ENCODE measurements at regions not wholly inside any gene's neighbourhood (a gene's known extent, or its start where the extent isn't known, plus 50 kb on each side); places are given as distances from the start of the nearest gene placed in this dataset.

DNA sequence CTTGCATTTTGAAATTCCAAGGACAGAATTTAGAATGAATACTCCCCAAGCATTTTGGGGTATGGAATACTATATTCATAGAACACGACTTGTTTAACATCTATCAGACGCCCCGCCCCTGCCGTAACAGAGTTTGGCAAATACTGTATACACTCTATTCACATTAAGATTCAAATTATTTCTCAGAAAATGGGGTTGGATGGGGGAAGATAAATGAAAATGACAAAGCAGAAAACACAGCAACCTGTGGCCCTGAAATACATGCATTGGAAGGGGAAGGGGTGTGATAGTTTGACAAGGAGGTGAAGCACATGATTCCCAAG lies 634.6 kb upstream of the SLC39A10 start:
- no peak overlapping the region for H3K9ac ChIP-seq (ENCODE audit: low read depth, low read length, poor library complexity, severe bottlenecking)
- H2AFZ ChIP-seq (ENCODE audit: low read length) = peak overlapping the region; percentile 35; the same call in 1 of the 2 replicates
- H3K9me3 ChIP-seq (ENCODE audit: insufficient read depth, low read depth, low read length) = no peaks in the 10 kb centered on the region
- no peak for TF ChIP-seq EZH2phosphoT487 (IDR thresholded peaks at IDR 0.05; ENCODE audit: borderline replicate concordance)
- TF ChIP-seq CTCF (conservative IDR thresholded peaks at IDR 0.05; ENCODE audit: low read length) = no peak
- H4K20me1 ChIP-seq (ENCODE audit: insufficient read depth, low read length, poor library complexity, severe bottlenecking) = no peaks in the 10 kb centered on the region
- H3K79me2 ChIP-seq (ENCODE audit: insufficient read depth, low read length) = no peaks in the 10 kb centered on the region
- H3K4me3 ChIP-seq (ENCODE audit: low read length, poor library complexity, severe bottlenecking) = no peak overlapping the region
- H3K4me2 ChIP-seq (ENCODE audit: low read depth, low read length, poor library complexity, severe bottlenecking) = no peak overlapping the region
- no peaks in the 10 kb centered on the region for H3F3A ChIP-seq (ENCODE audit: low read depth)
- no peaks in the 10 kb centered on the region for H3K9me2 ChIP-seq (replicated peaks; ENCODE audit: low read depth, low read length)
- H3K4me1 ChIP-seq (ENCODE audit: insufficient read depth, low read length, poor library complexity, severe bottlenecking) = no peaks in the 10 kb centered on the region
- no peaks in the 10 kb centered on the region for H3K27me3 ChIP-seq (ENCODE audit: insufficient read depth, low read length, poor library complexity, severe bottlenecking)
- no peaks in the 10 kb centered on the region for H3K36me3 ChIP-seq (ENCODE audit: insufficient read depth, low read length)

DNA sequence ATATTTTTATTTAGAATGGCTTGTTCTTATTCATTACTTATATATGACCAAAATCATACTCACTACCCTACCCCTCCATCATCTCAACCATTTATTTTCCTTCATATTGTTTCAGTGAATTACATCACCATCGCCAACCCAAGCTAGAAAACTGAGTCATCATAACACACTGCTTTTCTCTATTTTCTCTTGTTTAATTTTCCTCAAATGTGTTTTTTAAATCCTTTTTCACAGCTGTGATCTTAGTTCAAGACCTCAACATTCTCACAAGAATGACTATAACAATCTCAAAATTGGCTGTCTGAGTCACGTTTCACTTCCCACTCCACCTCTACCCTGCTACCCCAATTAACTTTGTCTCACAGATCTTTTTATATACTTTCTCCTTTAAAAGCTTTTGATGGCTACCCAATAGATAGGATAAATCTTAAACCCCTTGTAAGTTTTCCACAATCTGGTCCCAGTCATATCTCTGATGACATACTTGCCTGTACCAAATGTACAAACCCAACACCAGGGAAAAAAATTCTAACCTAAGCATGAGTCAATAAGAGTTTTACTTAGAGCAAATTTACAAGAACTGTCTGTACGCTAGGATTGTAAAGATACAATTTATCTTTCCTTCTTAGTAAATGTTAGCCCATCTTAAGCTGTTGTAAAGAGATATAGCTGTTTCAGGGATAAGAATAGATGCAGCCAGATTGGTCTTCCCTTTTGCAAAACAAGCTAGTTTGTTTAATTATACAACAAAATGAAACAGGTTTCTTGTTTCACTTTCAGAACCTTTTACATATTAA lies 635.1 kb upstream of the SLC39A10 start:
- Histone ChIP-seq H4K20me1 (ENCODE audit: insufficient read depth, low read length, poor library complexity, severe bottlenecking) (no peaks in the 10 kb centered on the region), H3K4me2 (ENCODE audit: low read depth, low read length, poor library complexity, severe bottlenecking) (no peak overlapping the region), H2AFZ (ENCODE audit: low read length) (peak overlapping the region; percentile 35; the same call in 1 of the 2 replicates), H3K4me1 (ENCODE audit: insufficient read depth, low read length, poor library complexity, severe bottlenecking) (no peaks in the 10 kb centered on the region), H3K9me3 (ENCODE audit: insufficient read depth, low read depth, low read length) (no peaks in the 10 kb centered on the region), H3K4me3 (ENCODE audit: low read length, poor library complexity, severe bottlenecking) (no peak overlapping the region), H3K36me3 (ENCODE audit: insufficient read depth, low read length) (no peaks in the 10 kb centered on the region), H3K9ac (ENCODE audit: low read depth, low read length, poor library complexity, severe bottlenecking) (no peak overlapping the region), H3K79me2 (ENCODE audit: insufficient read depth, low read length) (no peaks in the 10 kb centered on the region), H3K9me2 (replicated peaks; ENCODE audit: low read depth, low read length) (no peaks in the 10 kb centered on the region), H3K27me3 (ENCODE audit: insufficient read depth, low read length, poor library complexity, severe bottlenecking) (no peaks in the 10 kb centered on the region), H3F3A (ENCODE audit: low read depth) (no peaks in the 10 kb centered on the region)
- TF ChIP-seq EZH2phosphoT487 (IDR thresholded peaks at IDR 0.05; ENCODE audit: borderline replicate concordance) (no peak), CTCF (conservative IDR thresholded peaks at IDR 0.05; ENCODE audit: low read length) (no peak)

DNA sequence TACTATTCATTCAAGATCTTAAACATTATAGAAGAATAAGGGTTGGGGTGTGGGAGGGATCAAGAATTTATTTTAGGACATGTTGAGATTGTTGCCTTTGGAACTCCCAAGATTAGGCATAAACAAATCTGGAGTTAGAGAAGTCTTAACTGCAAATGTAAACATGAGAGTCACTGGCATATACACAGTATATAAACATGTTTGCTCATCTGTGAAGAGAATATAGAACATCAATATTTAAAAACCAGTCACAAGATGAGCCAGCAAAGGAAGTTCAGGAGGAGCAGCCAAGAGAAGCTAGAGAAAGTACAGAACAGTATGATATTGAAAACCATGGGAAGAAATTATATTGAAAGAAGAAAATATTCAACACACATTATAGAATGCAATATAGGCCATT lies 638.6 kb upstream of the SLC39A10 start:
- Histone ChIP-seq H3K9me3 (ENCODE audit: insufficient read depth, low read depth, low read length) (no peaks in the 10 kb centered on the region), H4K20me1 (ENCODE audit: insufficient read depth, low read length, poor library complexity, severe bottlenecking) (no peaks in the 10 kb centered on the region), H3K4me1 (ENCODE audit: insufficient read depth, low read length, poor library complexity, severe bottlenecking) (no peaks in the 10 kb centered on the region), H3K36me3 (ENCODE audit: insufficient read depth, low read length) (no peaks in the 10 kb centered on the region), H3K9me2 (replicated peaks; ENCODE audit: low read depth, low read length) (no peaks in the 10 kb centered on the region), H3K79me2 (ENCODE audit: insufficient read depth, low read length) (no peaks in the 10 kb centered on the region), H3F3A (ENCODE audit: low read depth) (no peaks in the 10 kb centered on the region), H3K4me3 (ENCODE audit: low read length, poor library complexity, severe bottlenecking) (no peak overlapping the region), H3K9ac (ENCODE audit: low read depth, low read length, poor library complexity, severe bottlenecking) (no peak overlapping the region), H2AFZ (ENCODE audit: low read length) (no peak overlapping the region), H3K27me3 (ENCODE audit: insufficient read depth, low read length, poor library complexity, severe bottlenecking) (no peaks in the 10 kb centered on the region), H3K4me2 (ENCODE audit: low read depth, low read length, poor library complexity, severe bottlenecking) (no peak overlapping the region)
- no peak for TF ChIP-seq EZH2phosphoT487 (IDR thresholded peaks at IDR 0.05; ENCODE audit: borderline replicate concordance)
- no peak for TF ChIP-seq CTCF (conservative IDR thresholded peaks at IDR 0.05; ENCODE audit: low read length)
